ENCODE measurements at regions not wholly inside any gene's neighbourhood (a gene's known extent, or its start where the extent isn't known, plus 50 kb on each side); places are given as distances from the start of the nearest gene placed in this dataset.

GRCh38 chr2:4272261-4272858 lies 569.0 kb downstream of the DCDC2C start:
- no peaks in the 10 kb centered on the region for H3K9me3 ChIP-seq (replicated peaks; ENCODE audit: low read length)
- H3K4me1 ChIP-seq (ENCODE audit: control insufficient read depth, insufficient read depth, low read length), result no peaks in the 10 kb centered on the region
- H3K36me3 ChIP-seq (ENCODE audit: insufficient read depth, low read length), result no peaks in the 10 kb centered on the region
- no peak overlapping the region for H3K4me2 ChIP-seq (ENCODE audit: low read length)
- no peak overlapping the region for H3K4me3 ChIP-seq (ENCODE audit: low read length)
- no peaks in the 10 kb centered on the region for H3K27me3 ChIP-seq (ENCODE audit: control insufficient read depth, insufficient read depth, low read length)
- H3K9ac ChIP-seq (ENCODE audit: low read depth, low read length), result no peak overlapping the region

DNA sequence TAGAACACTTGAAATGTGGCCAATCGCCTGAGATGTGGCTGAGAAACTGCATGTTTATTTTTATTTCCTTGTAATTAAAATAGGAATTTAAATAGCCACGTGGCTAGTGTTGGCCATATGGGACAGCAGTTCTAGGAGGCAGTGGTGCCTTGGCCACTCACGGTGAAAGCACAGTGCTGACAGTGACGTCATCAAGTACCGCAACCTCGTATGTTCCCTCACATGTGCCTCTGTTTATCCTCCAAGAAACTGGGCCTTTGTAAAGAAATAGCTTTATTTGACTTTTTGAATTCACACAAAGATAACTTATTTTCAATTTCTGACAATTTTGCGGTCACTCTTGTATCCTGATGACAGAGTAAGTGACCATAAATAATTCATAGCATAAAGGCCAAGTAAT lies 575.0 kb downstream of the DCDC2C start:
- no peaks in the 10 kb centered on the region for H3K9me3 ChIP-seq (replicated peaks; ENCODE audit: low read length)
- H3K27me3 ChIP-seq (ENCODE audit: control insufficient read depth, insufficient read depth, low read length), result no peaks in the 10 kb centered on the region
- H3K36me3 ChIP-seq (ENCODE audit: insufficient read depth, low read length), result no peaks in the 10 kb centered on the region
- H3K9ac ChIP-seq (ENCODE audit: low read depth, low read length), result no peak overlapping the region
- H3K4me1 ChIP-seq (ENCODE audit: control insufficient read depth, insufficient read depth, low read length), result no peaks in the 10 kb centered on the region
- no peak overlapping the region for H3K4me3 ChIP-seq (ENCODE audit: low read length)
- no peak overlapping the region for H3K4me2 ChIP-seq (ENCODE audit: low read length)

- H3K9me3 ChIP-seq (replicated peaks; ENCODE audit: low read length), result no peaks in the 10 kb centered on the region
- no peaks in the 10 kb centered on the region for H3K36me3 ChIP-seq (ENCODE audit: insufficient read depth, low read length)
- no peak overlapping the region for H3K4me3 ChIP-seq (ENCODE audit: low read length)
- no peak overlapping the region for H3K4me2 ChIP-seq (ENCODE audit: low read length)
- no peaks in the 10 kb centered on the region for H3K4me1 ChIP-seq (ENCODE audit: control insufficient read depth, insufficient read depth, low read length)
- no peak overlapping the region for H3K9ac ChIP-seq (ENCODE audit: low read depth, low read length)
- H3K27me3 ChIP-seq (ENCODE audit: control insufficient read depth, insufficient read depth, low read length), result no peaks in the 10 kb centered on the region
Measured at GRCh38 chr2:4279431-4279830, 576.1 kb downstream of the DCDC2C start.

DNA sequence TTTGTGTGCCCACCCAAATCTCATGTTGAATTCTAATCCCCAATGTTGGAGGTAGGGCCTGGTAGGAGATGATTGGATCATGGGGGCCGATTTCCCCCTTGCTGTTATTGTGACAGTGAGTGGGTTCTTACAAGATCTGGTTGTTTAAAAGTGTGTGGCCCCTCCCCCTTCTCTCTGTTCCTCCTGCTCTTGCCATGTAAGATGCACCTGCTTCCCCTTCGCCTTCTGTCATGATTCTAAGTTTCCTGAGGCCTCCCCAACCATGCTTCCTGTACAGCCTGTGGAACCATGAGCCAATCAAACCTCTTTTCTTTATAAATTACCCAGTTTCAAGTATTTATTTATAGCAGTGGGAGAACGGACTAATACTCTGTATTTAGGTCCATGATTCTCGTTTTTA lies 588.1 kb downstream of the DCDC2C start:
- Histone ChIP-seq H3K4me3 (ENCODE audit: low read length) (no peak overlapping the region), H3K9me3 (replicated peaks; ENCODE audit: low read length) (peaks cover 5% of the 10 kb centered on the region), H3K36me3 (ENCODE audit: insufficient read depth, low read length) (no peaks in the 10 kb centered on the region), H3K27me3 (ENCODE audit: control insufficient read depth, insufficient read depth, low read length) (no peaks in the 10 kb centered on the region), H3K9ac (ENCODE audit: low read depth, low read length) (no peak overlapping the region), H3K4me1 (ENCODE audit: control insufficient read depth, insufficient read depth, low read length) (no peaks in the 10 kb centered on the region), H3K4me2 (ENCODE audit: low read length) (no peak overlapping the region)

- no peak overlapping the region for H3K4me3 ChIP-seq (ENCODE audit: low read length)
- H3K36me3 ChIP-seq (ENCODE audit: insufficient read depth, low read length), result no peaks in the 10 kb centered on the region
- H3K9ac ChIP-seq (ENCODE audit: low read depth, low read length), result no peak overlapping the region
- no peaks in the 10 kb centered on the region for H3K27me3 ChIP-seq (ENCODE audit: control insufficient read depth, insufficient read depth, low read length)
- no peaks in the 10 kb centered on the region for H3K4me1 ChIP-seq (ENCODE audit: control insufficient read depth, insufficient read depth, low read length)
- H3K9me3 ChIP-seq (replicated peaks; ENCODE audit: low read length), result peaks cover 8% of the 10 kb centered on the region
- no peak overlapping the region for H3K4me2 ChIP-seq (ENCODE audit: low read length)
Measured at GRCh38 chr2:4295680-4296079, 592.3 kb downstream of the DCDC2C start.

- Histone ChIP-seq H3K4me3 (ENCODE audit: low read length) (no peak overlapping the region), H3K27me3 (ENCODE audit: control insufficient read depth, insufficient read depth, low read length) (no peaks in the 10 kb centered on the region), H3K9ac (ENCODE audit: low read depth, low read length) (no peak overlapping the region), H3K4me1 (ENCODE audit: control insufficient read depth, insufficient read depth, low read length) (no peaks in the 10 kb centered on the region), H3K9me3 (replicated peaks; ENCODE audit: low read length) (peaks cover 3% of the 10 kb centered on the region), H3K36me3 (ENCODE audit: insufficient read depth, low read length) (no peaks in the 10 kb centered on the region), H3K4me2 (ENCODE audit: low read length) (no peak overlapping the region)
Measured at GRCh38 chr2:4300616-4301015, 597.2 kb downstream of the DCDC2C start.

DNA sequence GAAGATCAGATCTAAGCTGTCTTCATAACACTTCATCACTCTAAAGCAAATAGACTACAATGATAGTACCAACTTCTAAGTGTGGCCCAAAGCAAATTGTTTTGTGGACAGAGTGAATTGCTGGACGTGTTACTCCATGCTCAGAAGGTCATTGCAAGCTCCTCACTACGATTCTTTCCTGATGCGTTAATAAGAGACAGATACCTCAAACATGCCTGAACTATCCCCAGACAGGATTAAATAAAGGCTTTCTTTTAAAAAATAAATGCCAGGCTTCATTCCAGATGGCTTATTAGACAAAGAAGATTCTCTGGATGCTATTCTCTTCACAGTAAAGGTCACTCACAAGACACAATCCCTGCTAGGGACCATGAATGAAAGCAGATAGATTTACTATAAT lies 621.2 kb downstream of the DCDC2C start:
- Histone ChIP-seq H3K9ac (ENCODE audit: low read depth, low read length) (no peak overlapping the region), H3K4me2 (ENCODE audit: low read length) (no peak overlapping the region), H3K27me3 (ENCODE audit: control insufficient read depth, insufficient read depth, low read length) (no peaks in the 10 kb centered on the region), H3K4me1 (ENCODE audit: control insufficient read depth, insufficient read depth, low read length) (no peaks in the 10 kb centered on the region), H3K4me3 (ENCODE audit: low read length) (no peak overlapping the region), H3K9me3 (replicated peaks; ENCODE audit: low read length) (peaks cover 9% of the 10 kb centered on the region), H3K36me3 (ENCODE audit: insufficient read depth, low read length) (no peaks in the 10 kb centered on the region)

GRCh38 chr2:4336864-4337263 lies 633.5 kb downstream of the DCDC2C start:
- H3K4me3 ChIP-seq (ENCODE audit: low read length), result no peak overlapping the region
- H3K36me3 ChIP-seq (ENCODE audit: insufficient read depth, low read length), result no peaks in the 10 kb centered on the region
- H3K9me3 ChIP-seq (replicated peaks; ENCODE audit: low read length), result peaks cover 4% of the 10 kb centered on the region
- no peak overlapping the region for H3K4me2 ChIP-seq (ENCODE audit: low read length)
- no peaks in the 10 kb centered on the region for H3K4me1 ChIP-seq (ENCODE audit: control insufficient read depth, insufficient read depth, low read length)
- H3K27me3 ChIP-seq (ENCODE audit: control insufficient read depth, insufficient read depth, low read length), result no peaks in the 10 kb centered on the region
- H3K9ac ChIP-seq (ENCODE audit: low read depth, low read length), result no peak overlapping the region

DNA sequence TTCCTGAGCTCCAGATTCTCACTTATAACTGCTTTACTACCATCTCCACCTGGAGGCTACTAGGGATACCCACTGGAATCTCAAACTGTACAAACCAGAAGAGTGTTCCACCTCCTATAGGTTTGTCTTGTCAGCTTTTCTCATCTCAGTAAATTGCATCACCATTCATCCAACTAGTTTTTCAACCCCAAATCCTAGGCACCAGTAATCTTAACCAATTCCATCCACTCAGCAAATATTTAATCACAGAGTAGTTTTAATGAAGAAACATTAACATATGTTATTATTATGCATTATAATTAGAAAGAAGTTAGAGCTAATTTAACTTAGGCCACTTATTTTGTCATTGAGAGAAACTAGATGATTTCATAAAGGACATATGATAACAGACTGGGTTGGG lies 635.0 kb downstream of the DCDC2C start:
- H3K27me3 ChIP-seq (ENCODE audit: control insufficient read depth, insufficient read depth, low read length), result no peaks in the 10 kb centered on the region
- H3K4me3 ChIP-seq (ENCODE audit: low read length), result no peak overlapping the region
- no peaks in the 10 kb centered on the region for H3K4me1 ChIP-seq (ENCODE audit: control insufficient read depth, insufficient read depth, low read length)

DNA sequence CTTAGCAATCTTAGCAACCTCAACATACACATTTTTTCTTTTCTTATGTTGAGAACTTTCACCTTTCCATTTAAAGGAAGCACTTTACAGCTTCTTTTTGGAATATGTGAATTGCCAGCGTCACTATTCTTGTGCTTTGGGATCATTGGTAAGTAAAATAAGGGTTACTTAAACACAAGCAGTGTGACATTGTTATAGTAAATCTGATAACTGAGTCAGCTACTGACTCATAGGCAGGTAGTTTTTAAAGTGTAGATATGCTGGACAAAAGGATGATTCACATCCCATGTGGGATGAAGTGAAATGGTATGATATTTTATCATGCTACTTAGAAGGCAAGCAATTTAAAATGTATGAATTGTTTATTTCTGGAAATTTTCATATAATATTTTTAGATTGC lies 637.2 kb downstream of the DCDC2C start:
- no peaks in the 10 kb centered on the region for H3K27me3 ChIP-seq (ENCODE audit: control insufficient read depth, insufficient read depth, low read length)
- no peak overlapping the region for H3K9ac ChIP-seq (ENCODE audit: low read depth, low read length)
- H3K36me3 ChIP-seq (ENCODE audit: insufficient read depth, low read length), result no peaks in the 10 kb centered on the region
- no peak overlapping the region for H3K4me2 ChIP-seq (ENCODE audit: low read length)
- H3K4me3 ChIP-seq (ENCODE audit: low read length), result no peak overlapping the region
- no peaks in the 10 kb centered on the region for H3K9me3 ChIP-seq (replicated peaks; ENCODE audit: low read length)
- no peaks in the 10 kb centered on the region for H3K4me1 ChIP-seq (ENCODE audit: control insufficient read depth, insufficient read depth, low read length)

More for the DNA sequence above, 635.0 kb downstream of the DCDC2C start:
- no peak overlapping the region for H3K4me2 ChIP-seq (ENCODE audit: low read length)
- H3K9me3 ChIP-seq (replicated peaks; ENCODE audit: low read length), result peaks cover 4% of the 10 kb centered on the region
- no peaks in the 10 kb centered on the region for H3K36me3 ChIP-seq (ENCODE audit: insufficient read depth, low read length)
- H3K9ac ChIP-seq (ENCODE audit: low read depth, low read length), result no peak overlapping the region

- Histone ChIP-seq H3K4me1 (ENCODE audit: control insufficient read depth, insufficient read depth, low read length) (no peaks in the 10 kb centered on the region), H3K4me2 (ENCODE audit: low read length) (no peak overlapping the region), H3K27me3 (ENCODE audit: control insufficient read depth, insufficient read depth, low read length) (no peaks in the 10 kb centered on the region), H3K9me3 (replicated peaks; ENCODE audit: low read length) (peaks cover 10% of the 10 kb centered on the region), H3K36me3 (ENCODE audit: insufficient read depth, low read length) (no peaks in the 10 kb centered on the region), H3K9ac (ENCODE audit: low read depth, low read length) (no peak overlapping the region), H3K4me3 (ENCODE audit: low read length) (no peak overlapping the region)
Measured at GRCh38 chr2:4346628-4347027, 643.3 kb downstream of the DCDC2C start.

GRCh38 chr2:4353668-4354067 lies 650.3 kb downstream of the DCDC2C start:
- Histone ChIP-seq H3K9ac (ENCODE audit: low read depth, low read length) (no peak overlapping the region), H3K27me3 (ENCODE audit: control insufficient read depth, insufficient read depth, low read length) (no peaks in the 10 kb centered on the region), H3K9me3 (replicated peaks; ENCODE audit: low read length) (peaks cover 5% of the 10 kb centered on the region), H3K4me3 (ENCODE audit: low read length) (no peak overlapping the region), H3K36me3 (ENCODE audit: insufficient read depth, low read length) (no peaks in the 10 kb centered on the region), H3K4me1 (ENCODE audit: control insufficient read depth, insufficient read depth, low read length) (no peaks in the 10 kb centered on the region), H3K4me2 (ENCODE audit: low read length) (no peak overlapping the region)

Measured in skeletal muscle satellite cell (primary cell).